KMS-11 (cell line): ENCODE measurements at regions not wholly inside any gene's neighbourhood (a gene's known extent, or its start where the extent isn't known, plus 50 kb on each side); places are given as distances from the start of the nearest gene placed in this dataset.
A peak's percentile ranks its signal among the peaks of the same experiment; 100 is the strongest.

Experiments
- H2AFZ ChIP-seq: fragments of 200-600 bp; sonication (generic); 2 replicates; pipeline ENCODE4 v1.6.1; 2016; ENCODE audit warnings: antibody characterized with exemption, mixed run types, low read depth
- H3K27ac ChIP-seq: fragments of 200-600 bp; sonication (generic); 2 replicates; pipeline ENCODE4 v1.6.1; 2016; ENCODE audit warnings: mild to moderate bottlenecking, mixed run types
- H3K27me3 ChIP-seq: fragments of 200-600 bp; sonication (generic); 2 replicates; pipeline ENCODE4 v1.6.1; 2017; ENCODE audit warnings: mild to moderate bottlenecking, low read depth, mixed run types, moderate library complexity; ENCODE audit not compliant: insufficient read depth
- H3K36me3 ChIP-seq: fragments of 200-600 bp; sonication (generic); 2 replicates; pipeline ENCODE4 v1.6.1; 2017; ENCODE audit warnings: mild to moderate bottlenecking, mixed run types; ENCODE audit not compliant: insufficient read depth
- H3K4me1 ChIP-seq: fragments of 200-600 bp; sonication (generic); 2 replicates; pipeline ENCODE4 v1.6.1; 2016; ENCODE audit warnings: mild to moderate bottlenecking, low read depth, mixed run types; ENCODE audit not compliant: poor library complexity, severe bottlenecking
- H3K4me2 ChIP-seq: fragments of 200-600 bp; sonication (generic); 2 replicates; pipeline ENCODE4 v1.7.0; 2016; ENCODE audit warnings: mild to moderate bottlenecking, mixed run types
- H3K4me3 ChIP-seq: fragments of 200-600 bp; sonication (generic); IDR thresholded peaks from 2 replicates; pipeline ENCODE4 v1.6.1; 2017; ENCODE audit warnings: low read depth, low read length, mixed read lengths; ENCODE audit not compliant: insufficient read depth
- H3K79me2 ChIP-seq: fragments of 200-600 bp; sonication (generic); 2 replicates; pipeline ENCODE4 v1.6.1; 2016; ENCODE audit warnings: low read depth, mixed run types; ENCODE audit not compliant: insufficient read depth
- H3K9ac ChIP-seq: fragments of 200-600 bp; sonication (generic); 2 replicates; pipeline ENCODE4 v1.6.1; 2016; ENCODE audit warnings: mild to moderate bottlenecking, mixed run types
- H4K20me1 ChIP-seq: fragments of 200-600 bp; sonication (generic); 2 replicates; pipeline ENCODE4 v1.6.1; 2016; ENCODE audit warnings: mild to moderate bottlenecking, mixed run types; ENCODE audit not compliant: insufficient read depth
- CTCF ChIP-seq: fragments of 200-600 bp; sonication (generic); conservative IDR thresholded peaks from 2 replicates; pipeline ENCODE4 v1.6.1; 2017; ENCODE audit warnings: low read depth, mild to moderate bottlenecking, antibody characterized with exemption, low read length, moderate library complexity, mixed read lengths

DNA sequence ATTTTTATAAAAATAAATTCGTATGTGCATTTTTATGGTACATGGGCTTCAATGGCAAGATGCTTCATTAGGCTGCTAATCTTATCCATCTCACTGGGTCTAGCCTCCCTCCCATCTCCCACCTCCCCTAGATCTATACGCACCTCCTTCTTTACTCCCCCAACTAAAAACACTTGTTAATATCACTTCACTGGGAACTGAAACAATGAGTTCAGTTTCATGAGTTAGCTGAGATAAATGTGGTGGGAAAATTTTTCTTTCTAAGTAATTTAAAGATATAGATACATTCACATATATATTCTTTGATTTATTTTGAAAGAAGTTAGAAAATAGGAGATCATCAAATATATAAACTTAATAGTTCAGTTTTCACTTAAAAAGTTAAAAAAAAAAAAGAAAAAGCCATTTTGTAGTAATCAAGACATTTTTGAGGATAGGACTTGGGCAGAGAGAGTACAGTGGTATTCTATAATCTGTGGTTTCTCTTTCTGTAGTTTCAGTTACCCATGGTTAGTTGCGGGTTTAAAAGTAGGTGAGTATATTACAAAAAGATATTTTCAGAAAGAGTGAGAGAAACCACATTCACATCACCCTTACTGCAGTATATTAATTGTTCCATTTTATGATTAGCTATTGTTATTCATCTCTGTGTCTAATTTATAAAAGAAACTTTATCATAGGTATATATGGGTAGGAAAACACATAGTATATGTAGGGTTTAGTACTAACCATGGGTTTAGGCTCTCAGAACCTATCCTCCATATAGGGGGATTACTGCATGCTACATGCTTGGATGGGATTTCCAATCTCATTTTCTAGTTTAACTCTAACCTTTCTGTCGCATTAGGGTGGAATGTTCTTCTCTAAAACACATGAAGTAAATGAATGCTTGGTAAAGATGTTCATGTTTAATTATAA lies 316.0 kb upstream of the CBLB start:
- Histone ChIP-seq H3K9ac (no peak overlapping the region), H3K27me3 (peaks cover 43% of the 10 kb centered on the region), H3K36me3 (no peaks in the 10 kb centered on the region), H3K4me2 (peak overlapping the region; percentile 27), H3K4me1 (peaks cover 22% of the 10 kb centered on the region), H3K4me3 (no peak overlapping the region), H4K20me1 (no peaks in the 10 kb centered on the region), H2AFZ (no peak overlapping the region), H3K27ac (no peak overlapping the region), H3K79me2 (no peaks in the 10 kb centered on the region)
- TF ChIP-seq CTCF, result no peak

GRCh38 chr3:106185949-106186348 lies 317.1 kb upstream of the CBLB start:
- no peak for TF ChIP-seq CTCF
- Histone ChIP-seq H3K9ac (no peak overlapping the region), H3K36me3 (no peaks in the 10 kb centered on the region), H2AFZ (no peak overlapping the region), H3K4me1 (peaks cover 22% of the 10 kb centered on the region), H3K4me3 (no peak overlapping the region), H4K20me1 (no peaks in the 10 kb centered on the region), H3K79me2 (no peaks in the 10 kb centered on the region), H3K4me2 (no peak overlapping the region), H3K27ac (no peak overlapping the region), H3K27me3 (peaks cover 43% of the 10 kb centered on the region)

- no peak overlapping the region for H3K9ac ChIP-seq
- H3K4me3 ChIP-seq, result no peak overlapping the region
- no peaks in the 10 kb centered on the region for H4K20me1 ChIP-seq
- no peak for TF ChIP-seq CTCF
- H3K4me1 ChIP-seq, result peaks cover 7% of the 10 kb centered on the region
- no peaks in the 10 kb centered on the region for H3K36me3 ChIP-seq
- no peaks in the 10 kb centered on the region for H3K79me2 ChIP-seq
- H3K27ac ChIP-seq, result no peak overlapping the region
- H2AFZ ChIP-seq, result no peak overlapping the region
- peaks cover 26% of the 10 kb centered on the region; the same call in 1 of the 2 replicates for H3K27me3 ChIP-seq
- no peak overlapping the region for H3K4me2 ChIP-seq
These were observed 321.5 kb upstream of the CBLB start for GRCh38 chr3:106190296-106190695.

GRCh38 chr3:106191211-106191610 lies 322.4 kb upstream of the CBLB start:
- no peak overlapping the region for H3K4me2 ChIP-seq

More at GRCh38 chr3:106191211-106191610, 322.4 kb upstream of the CBLB start:
- Histone ChIP-seq H3K79me2 (no peaks in the 10 kb centered on the region), H3K27ac (no peak overlapping the region), H4K20me1 (no peaks in the 10 kb centered on the region), H3K9ac (no peak overlapping the region), H3K36me3 (no peaks in the 10 kb centered on the region), H2AFZ (no peak overlapping the region), H3K4me1 (no peaks in the 10 kb centered on the region), H3K4me3 (no peak overlapping the region), H3K27me3 (peaks cover 17% of the 10 kb centered on the region; the same call in 1 of the 2 replicates)
- no peak for TF ChIP-seq CTCF
